Hindlimb muscle (tissue), 1 donor: ENCODE measurements at regions not wholly inside any gene's neighbourhood (a gene's known extent, or its start where the extent isn't known, plus 50 kb on each side); places are given as distances from the start of the nearest gene placed in this dataset.

Source experiments
- DNase-seq: peaks from one replicate; pipeline ENCODE4 v3.0.0-alpha.2; 2013

GRCh38 chr22:48658871-48659270, 1168.8 kb downstream of the BRD1 start:
- DNase-seq: no peak

GRCh38 chr22:48658246-48658645, 1169.4 kb downstream of the BRD1 start:
- DNase-seq: no peak

GRCh38 chr22:48654492-48654891, 1173.2 kb downstream of the BRD1 start:
- no peak for DNase-seq

GRCh38 chr22:48653929-48654328, 1173.7 kb downstream of the BRD1 start:
- DNase-seq: no peak

GRCh38 chr22:48653306-48653705, 1174.4 kb downstream of the BRD1 start:
- no peak for DNase-seq

GRCh38 chr22:48652796-48653195, 1174.9 kb downstream of the BRD1 start:
- no peak for DNase-seq

- DNase-seq: no peak
Measured at GRCh38 chr22:48651981-48652538, 1175.6 kb downstream of the BRD1 start.

- no peak for DNase-seq
Measured at GRCh38 chr22:48651036-48651890, 1176.4 kb downstream of the BRD1 start.

GRCh38 chr22:48650323-48651035, 1177.2 kb downstream of the BRD1 start:
- no peak for DNase-seq

GRCh38 chr22:48649466-48649865, 1178.2 kb downstream of the BRD1 start:
- no peak for DNase-seq

GRCh38 chr22:48649031-48649430, 1178.6 kb downstream of the BRD1 start:
- no peak for DNase-seq

- DNase-seq: no peak
Measured at GRCh38 chr22:48647606-48648515, 1179.8 kb downstream of the BRD1 start.

GRCh38 chr22:48647051-48647450, 1180.6 kb downstream of the BRD1 start:
- DNase-seq: no peak

- DNase-seq: no peak
Measured at GRCh38 chr22:48646216-48646925, 1181.3 kb downstream of the BRD1 start.

GRCh38 chr22:48645766-48646165, 1181.9 kb downstream of the BRD1 start:
- DNase-seq: no peak

- DNase-seq: no peak
Measured at GRCh38 chr22:48644997-48645396, 1182.7 kb downstream of the BRD1 start.

- DNase-seq: no peak
Measured at GRCh38 chr22:48644108-48644507, 1183.6 kb downstream of the BRD1 start.

GRCh38 chr22:48643066-48643731, 1184.5 kb downstream of the BRD1 start:
- no peak for DNase-seq

- DNase-seq: no peak
Measured at GRCh38 chr22:48642550-48642949, 1185.1 kb downstream of the BRD1 start.

- DNase-seq: no peak
Measured at GRCh38 chr22:48641906-48642475, 1185.7 kb downstream of the BRD1 start.
